ENCODE measurements at regions not wholly inside any gene's neighbourhood (a gene's known extent, or its start where the extent isn't known, plus 50 kb on each side); places are given as distances from the start of the nearest gene placed in this dataset.

Small RNA genes in the stretch of these regions (small RNA-seq; reads per million reads assigned to genes)
- gene RN7SL291P, result 0 to 0.10 reads per million in 2 experiments
